GM21529 (cell line): ENCODE measurements at regions not wholly inside any gene's neighbourhood (a gene's known extent, or its start where the extent isn't known, plus 50 kb on each side); places are given as distances from the start of the nearest gene placed in this dataset.
A peak's percentile ranks its signal among the peaks of the same experiment; 100 is the strongest.

Experiments
- ATAC-seq: cut with Tn5 transposase; IDR thresholded peaks from one replicate; pipeline ENCODE4 v1.9.1; 2021; ENCODE audit not compliant: unreplicated experiment

GRCh38 chr20:24718277-24718676 lies 230.8 kb upstream of the CST7 start:
- no peak for ATAC-seq

DNA sequence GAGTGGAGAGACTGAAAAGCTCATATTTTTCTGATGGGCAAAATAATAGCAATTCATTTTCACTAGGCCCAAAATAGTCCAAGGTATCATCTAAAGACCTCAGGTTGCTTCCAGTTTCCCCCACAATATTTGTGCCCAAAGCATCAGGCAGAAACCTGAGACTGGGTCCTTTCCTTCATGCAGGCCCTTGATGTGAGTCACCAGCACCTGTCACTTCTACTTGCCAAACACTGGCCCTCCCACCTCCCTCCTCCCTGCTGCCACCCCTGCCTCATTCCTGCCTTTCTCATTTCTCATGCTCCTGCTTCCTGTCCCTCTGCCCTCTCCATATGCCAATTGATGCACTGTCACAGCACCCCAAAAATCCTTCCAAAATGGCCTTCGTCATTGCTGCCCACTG lies 230.4 kb upstream of the CST7 start:
- ATAC-seq, result peak; percentile 47

GRCh38 chr20:24720957-24721356 lies 228.1 kb upstream of the CST7 start:
- no peak for ATAC-seq

DNA sequence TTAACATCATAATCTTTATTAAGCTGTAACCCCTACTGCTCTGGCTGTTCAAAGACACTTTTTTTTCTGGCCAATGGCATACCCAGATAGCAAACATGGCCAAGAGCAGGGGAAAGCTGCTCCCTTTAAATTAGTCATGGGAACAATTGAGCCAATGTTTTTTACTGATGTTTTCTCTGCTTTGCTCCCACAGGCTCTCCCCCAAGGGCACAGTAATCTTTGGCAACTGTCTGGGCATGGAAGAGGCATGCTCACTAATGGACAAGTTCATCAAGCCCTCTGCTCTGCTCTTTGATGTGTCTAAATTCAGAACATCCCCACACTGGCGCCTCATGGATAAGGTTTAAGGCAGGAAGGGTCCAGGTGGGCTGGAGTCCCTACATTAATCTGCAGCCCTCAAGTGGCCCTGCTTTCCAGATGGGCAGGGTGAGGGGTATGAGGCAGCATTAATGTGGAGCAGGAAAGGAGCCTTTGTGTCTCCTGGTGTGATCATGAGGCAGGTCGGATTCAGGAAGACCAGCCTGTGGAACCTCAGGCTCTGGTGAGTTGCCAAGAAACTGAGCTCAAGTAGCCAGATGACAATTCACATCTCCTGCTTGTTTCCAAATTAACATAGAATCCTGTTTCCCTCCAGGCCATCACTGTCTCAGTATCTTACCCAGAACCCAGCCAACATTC lies 227.0 kb upstream of the CST7 start:
- no peak for ATAC-seq

DNA sequence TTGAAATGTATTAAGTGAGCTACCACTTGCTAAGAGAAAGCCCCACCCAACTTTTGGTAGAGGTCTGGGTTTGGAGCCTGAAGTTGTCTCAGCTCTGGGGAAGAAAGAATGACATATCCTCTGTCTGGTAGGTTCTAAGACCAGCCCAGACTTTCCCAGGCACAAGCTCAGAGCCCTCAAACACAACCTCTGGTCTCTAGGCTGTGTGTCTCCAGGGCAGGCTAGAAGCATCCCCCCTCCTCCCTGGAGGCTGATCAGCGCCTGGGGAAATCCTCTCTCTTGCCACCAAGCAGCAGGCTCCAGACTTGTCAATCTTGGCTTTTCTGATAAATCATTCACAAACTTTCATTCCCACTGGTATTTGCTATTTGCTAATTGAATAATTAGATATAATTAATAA lies 226.5 kb upstream of the CST7 start:
- ATAC-seq, result no peak

- ATAC-seq, result no peak
Observed at GRCh38 chr20:24723186-24723585, 225.9 kb upstream of the CST7 start.

GRCh38 chr20:24723647-24724352 lies 225.3 kb upstream of the CST7 start:
- ATAC-seq, result no peak

DNA sequence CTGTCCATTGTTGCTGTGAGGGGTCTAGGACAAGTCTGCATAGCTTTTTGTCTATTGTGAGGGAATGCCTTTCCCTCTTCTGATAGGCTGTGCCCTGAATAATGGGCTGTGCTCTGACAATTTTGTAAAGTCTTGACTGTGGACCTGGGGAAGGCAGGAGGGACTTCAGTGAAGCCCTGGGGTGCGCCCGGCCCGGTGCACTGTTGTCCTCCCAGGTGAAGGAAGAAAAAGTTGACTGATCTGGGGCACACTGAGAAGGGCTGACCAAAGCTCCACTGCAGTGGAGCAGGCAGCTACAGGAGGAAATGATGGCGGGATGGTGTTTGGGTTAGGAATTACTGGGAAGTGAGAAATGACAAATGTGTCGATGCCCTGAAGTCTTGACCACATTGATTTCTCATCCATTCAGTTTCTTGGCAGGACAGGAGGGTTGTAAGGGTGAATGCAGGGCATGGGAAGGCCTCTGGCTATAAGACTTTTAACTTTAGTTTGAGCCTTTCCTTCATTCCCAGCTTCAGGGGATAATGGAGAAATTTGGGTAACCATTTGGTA lies 224.0 kb upstream of the CST7 start:
- ATAC-seq, result no peak

DNA sequence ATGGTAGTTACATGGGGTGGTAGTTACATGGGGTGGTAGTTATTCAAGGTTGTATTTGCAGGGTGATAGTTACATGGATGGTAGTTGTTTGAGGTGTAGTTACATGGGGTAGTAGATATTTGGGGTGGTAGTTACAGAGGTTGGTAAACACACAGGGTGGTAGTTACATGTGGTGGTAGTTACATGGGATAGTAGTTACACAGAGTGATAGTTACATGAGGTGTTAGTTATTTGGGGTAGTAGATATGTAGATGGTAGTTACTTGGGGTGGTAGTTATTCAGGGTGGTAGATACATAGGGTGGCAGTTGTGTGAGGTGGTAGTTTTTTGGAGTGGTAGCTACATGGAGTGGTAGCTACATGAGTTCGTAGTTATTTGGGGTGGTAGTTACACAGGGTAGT lies 221.3 kb upstream of the CST7 start:
- ATAC-seq, result no peak

DNA sequence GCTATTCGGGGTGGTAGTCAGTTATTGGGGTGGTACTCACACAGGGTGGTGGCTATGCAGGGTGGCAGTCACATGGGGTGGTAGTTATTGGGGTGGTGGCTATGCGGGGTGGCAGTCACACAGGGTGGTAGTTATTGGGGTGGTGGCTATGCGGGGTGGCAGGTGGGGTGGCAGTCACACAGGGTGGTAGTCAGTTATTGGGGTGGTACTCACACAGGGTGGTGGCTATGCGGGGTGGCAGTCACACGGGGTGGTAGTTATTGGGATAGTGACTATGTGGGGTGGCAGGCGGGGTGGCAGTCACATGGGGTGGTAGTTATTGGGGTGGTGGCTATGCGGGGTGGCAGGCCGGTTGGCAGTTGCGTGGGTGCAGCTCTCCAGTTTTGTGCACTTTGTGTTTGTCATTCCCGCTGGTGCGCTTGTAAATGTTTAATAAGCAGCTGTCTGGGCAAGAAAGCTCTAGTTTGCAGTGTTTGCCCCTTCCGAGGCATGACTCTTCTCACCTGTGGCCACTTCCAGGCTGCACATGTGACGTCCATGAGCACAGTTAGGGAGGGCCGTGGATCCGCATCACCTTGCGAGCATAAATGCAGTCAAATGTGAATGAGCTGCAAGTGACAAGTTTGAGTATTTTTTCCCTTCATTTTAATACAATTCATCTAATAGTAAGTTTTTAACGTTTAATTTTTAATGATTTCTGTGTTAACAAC lies 219.0 kb upstream of the CST7 start:
- no peak for ATAC-seq

DNA sequence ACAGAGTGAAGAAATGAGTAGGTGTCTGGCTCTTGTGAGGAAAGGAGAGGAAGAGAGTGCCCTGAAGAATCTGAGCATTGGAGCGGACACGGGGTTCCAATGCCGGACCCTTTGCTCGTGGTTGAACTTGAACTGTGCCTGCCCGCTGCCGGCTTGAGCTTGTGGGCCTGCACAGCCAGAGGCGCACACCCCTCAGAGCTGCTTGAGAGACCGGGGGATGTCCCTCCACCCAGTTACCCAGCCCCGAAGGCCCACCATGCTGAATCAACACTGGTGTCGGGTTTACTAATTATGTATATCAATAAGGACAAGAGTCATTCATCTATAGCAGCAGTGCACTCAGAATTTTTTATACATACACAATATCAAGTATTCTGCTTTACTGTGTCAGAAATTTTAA lies 218.3 kb upstream of the CST7 start:
- ATAC-seq, result no peak

GRCh38 chr20:24731312-24731711 lies 217.8 kb upstream of the CST7 start:
- ATAC-seq, result no peak

DNA sequence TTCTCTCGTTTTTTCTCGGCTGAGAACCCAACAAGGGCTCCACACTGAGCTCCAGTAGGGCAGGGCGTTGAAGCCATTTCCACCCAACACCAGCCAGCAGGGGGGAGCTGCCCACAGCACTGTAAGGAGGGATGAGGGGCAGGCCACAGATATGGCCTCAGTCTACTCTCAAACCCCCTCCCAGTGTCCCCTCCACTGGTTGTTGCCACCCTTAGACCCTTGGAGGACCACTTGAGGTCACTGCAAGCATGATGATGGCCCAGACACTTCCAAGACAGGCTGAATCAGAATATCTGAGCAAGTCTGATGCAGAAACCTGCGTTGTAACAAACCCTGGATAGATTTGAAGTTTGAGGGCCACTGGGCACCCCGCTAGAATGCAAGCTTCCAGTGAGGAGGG lies 217.0 kb upstream of the CST7 start:
- ATAC-seq, result no peak

DNA sequence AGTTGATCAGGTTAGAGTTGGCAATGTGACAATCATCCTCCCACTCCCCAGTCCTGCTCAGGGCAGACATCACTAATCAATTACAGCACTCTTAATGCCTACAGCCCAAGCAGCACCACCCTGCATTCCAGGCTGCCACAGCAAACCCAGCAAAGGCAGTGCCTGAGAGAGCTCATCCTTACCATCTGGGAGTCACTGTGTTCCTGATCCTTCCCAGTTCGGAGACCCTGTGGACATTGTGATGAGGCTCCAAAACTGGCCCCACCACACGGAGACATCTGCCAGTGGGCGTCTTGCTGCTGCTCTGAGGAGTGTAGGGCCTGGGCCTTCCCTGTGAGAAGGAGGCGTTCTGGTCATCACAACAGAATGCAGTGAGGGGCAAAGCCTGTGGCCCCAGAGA lies 216.5 kb upstream of the CST7 start:
- ATAC-seq, result no peak

DNA sequence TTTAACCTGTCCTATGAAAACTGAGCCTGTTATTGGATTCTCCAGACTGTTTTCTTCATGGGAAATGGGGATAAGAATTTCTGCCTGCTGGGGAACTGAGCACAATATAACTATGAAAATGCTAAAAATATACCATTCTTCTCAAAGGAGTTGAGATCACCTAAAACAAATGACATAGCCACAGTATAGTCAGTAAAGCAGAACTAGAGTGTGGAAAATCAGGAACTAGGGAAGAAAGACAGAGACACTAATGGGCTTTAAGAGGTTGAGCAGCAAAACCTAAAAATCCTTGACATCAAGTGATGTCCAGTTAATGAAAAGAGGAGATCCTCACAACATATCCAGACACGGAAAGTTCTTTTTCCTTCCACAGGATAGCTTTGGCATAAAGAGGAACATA lies 215.7 kb upstream of the CST7 start:
- ATAC-seq, result no peak

- ATAC-seq, result no peak
Observed at GRCh38 chr20:24734139-24734538, 214.9 kb upstream of the CST7 start.

DNA sequence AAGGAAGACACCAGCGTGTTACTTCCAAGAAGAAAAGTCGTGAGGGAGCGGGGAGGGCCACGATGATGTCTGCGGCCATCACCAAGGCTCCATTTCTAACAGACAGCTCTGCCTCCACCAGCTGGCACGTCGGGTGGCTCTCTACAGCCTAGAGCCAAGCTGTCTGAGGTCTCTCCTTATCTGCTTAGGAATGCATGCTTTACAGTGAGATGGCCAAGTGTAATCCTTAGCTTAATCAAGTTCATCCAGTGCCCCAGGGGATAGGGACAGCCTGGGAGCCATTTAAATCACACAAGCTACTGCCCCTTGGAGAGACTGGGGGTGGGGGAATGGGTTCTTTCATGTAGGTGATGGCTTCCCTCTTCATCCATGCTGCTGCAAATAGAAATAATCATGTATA lies 213.8 kb upstream of the CST7 start:
- ATAC-seq, result no peak

DNA sequence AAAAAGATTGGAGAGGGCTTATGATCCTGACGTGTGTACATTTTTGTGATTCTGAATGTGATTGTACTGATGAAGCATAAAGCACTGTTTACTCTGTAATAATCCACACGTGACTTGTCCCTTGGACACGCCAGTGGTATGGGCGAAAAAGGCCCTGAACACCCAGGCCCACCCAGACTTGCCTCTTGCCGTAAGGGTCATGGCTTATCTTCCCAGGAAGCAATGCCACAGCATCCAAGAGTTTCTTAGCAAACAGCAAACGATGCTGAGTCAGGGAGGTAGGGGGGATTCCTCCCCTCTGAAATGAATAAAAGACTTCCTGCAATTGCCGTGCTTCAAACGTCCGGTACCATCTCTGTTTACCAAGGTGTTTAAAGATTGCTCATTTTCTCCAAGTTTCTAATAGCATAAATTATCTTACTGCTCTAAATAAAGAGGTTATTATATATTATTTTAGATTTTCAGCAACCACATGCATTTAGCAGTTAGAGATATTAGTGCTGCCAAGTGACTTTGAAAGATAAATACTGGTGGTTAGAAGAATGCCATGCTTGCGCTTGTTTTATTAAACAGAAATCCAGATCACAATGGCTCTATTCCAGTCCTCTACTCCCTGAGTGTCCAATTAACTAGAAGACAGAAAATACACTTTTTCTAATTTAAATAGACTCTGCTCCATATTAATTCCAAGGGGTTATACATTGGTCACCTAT lies 212.8 kb upstream of the CST7 start:
- ATAC-seq, result no peak

GRCh38 chr20:24736844-24737211 lies 212.2 kb upstream of the CST7 start:
- no peak for ATAC-seq

DNA sequence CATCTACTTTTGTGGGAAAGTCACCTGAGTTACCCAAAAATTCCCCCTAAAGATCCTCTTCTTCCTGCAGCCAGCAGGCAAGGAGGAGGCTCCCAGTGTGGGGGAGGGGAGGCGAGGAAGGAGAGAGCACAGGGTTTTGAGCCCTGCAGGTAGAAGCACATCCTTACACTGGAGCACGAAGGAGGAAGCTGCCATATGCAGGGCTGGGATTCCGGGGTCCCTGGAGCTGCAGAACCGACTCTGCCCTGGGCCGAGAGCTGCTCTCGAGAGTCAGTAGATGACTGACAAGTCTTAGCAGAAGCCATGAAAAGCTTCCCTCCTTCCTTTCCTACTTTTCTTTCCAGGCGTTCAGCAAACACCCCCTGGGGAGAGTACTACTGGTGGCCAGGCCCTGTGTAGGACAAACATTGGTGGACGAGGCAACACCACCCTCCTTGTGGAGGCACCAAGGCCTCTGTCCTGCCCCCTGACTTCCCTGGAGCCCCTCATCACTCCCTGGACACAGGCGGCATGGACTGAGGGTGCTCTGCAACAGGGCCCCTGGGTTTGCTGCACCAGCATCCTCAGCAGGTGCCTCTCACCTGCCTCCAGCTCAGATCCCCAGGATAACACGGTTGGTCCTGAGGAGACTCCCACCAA lies 211.7 kb upstream of the CST7 start:
- ATAC-seq, result no peak
